GM12874 (cell line): ENCODE measurements at regions not wholly inside any gene's neighbourhood (a gene's known extent, or its start where the extent isn't known, plus 50 kb on each side); places are given as distances from the start of the nearest gene placed in this dataset.

Experiments used
- TF ChIP-seq, protein P1 (sequence below): IDR thresholded peaks from 2 replicates; pipeline ENCODE4 v1.5.1; 2011; ENCODE audit warnings: low read depth, mild to moderate bottlenecking, control low read depth, low read length, moderate library complexity; ENCODE audit not compliant: insufficient read depth

DNA sequence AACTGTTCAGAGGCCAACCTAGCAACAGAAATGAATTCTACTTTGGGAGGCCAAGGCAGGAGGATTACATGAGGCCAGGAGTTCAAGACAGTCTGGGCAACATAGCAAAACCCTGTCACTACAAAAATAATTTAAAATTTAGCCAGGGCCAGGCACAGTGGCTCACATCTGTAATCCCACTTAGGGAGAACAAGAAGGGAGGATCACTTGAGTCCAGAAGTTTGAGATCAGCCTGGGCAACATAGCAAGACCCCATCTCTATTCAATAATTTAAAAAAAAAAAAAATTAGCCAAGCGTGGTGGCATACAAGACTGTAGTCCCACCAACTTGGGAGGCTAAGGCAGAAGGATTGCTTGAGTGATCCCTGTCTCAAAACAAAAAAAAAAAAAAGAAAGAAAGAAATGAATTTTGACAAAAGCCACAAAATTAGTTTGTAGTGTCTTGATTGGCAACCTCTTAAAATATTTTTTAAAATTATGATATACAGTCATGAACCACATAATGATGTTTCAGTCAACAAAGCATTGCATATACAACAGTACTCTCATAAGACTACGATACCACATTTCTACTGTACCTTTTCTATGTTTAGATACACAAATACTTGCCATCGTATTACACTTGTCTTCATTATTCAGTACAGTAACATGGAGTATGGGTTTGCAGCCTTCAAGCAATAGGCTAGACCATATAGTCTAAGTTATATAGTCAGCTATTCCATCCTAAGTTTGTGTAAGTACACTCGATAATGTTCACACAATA, 130.7 kb downstream of the ZFP36L2 start:
- TF ChIP-seq, protein P1, sequence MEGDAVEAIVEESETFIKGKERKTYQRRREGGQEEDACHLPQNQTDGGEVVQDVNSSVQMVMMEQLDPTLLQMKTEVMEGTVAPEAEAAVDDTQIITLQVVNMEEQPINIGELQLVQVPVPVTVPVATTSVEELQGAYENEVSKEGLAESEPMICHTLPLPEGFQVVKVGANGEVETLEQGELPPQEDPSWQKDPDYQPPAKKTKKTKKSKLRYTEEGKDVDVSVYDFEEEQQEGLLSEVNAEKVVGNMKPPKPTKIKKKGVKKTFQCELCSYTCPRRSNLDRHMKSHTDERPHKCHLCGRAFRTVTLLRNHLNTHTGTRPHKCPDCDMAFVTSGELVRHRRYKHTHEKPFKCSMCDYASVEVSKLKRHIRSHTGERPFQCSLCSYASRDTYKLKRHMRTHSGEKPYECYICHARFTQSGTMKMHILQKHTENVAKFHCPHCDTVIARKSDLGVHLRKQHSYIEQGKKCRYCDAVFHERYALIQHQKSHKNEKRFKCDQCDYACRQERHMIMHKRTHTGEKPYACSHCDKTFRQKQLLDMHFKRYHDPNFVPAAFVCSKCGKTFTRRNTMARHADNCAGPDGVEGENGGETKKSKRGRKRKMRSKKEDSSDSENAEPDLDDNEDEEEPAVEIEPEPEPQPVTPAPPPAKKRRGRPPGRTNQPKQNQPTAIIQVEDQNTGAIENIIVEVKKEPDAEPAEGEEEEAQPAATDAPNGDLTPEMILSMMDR: no peak

DNA sequence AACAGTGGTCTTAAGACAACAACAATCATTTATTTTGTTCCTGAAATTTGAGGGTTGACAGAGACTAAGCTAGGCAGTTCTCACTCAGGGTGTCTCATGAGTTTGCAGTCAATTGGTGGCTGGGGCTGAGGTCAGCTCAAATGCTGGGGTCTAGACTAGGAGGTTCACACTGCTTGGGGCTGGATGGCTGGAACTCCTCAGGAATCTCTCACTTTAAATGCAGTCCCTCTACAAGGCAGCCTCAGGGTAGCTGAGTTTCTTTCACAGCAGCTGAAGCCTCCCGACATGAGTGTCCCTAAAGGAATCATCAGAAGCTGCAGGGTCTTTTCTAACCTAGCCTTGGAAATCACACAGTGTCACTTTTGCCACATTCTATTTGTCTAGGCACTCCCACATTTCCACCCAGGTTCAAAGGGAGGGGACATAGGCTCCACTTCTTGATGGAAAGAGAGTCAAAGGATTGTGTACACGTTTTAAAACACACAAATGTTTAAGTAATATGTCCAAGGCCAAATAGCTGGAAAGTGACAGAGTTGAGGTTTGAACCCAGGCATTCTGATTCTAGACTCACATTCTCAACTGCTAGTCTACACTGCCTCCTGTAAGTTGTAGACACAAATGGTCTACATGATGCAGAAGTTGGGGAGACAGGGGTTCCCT, 133.8 kb downstream of the ZFP36L2 start:
- TF ChIP-seq, protein P1: no peak

DNA sequence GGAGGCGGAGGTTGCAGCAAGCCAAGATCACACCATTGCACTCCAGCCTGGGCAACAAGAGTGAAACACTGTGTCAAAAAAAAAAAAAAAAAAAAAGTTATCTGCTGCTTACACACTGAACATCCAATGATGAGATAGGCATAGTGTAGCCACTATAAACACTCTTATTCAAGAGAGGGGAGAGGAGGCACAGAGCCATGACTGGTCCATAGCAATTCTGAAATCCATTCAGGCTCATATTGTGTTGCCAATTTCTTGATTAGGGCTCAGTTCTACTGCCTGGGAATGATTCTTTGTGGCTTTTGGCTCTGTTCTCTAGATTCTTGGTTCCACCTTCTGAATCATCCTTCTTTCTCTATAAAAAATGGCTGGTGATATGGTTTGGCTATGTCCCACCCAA, 136.1 kb downstream of the ZFP36L2 start:
- TF ChIP-seq, protein P1: no peak

DNA sequence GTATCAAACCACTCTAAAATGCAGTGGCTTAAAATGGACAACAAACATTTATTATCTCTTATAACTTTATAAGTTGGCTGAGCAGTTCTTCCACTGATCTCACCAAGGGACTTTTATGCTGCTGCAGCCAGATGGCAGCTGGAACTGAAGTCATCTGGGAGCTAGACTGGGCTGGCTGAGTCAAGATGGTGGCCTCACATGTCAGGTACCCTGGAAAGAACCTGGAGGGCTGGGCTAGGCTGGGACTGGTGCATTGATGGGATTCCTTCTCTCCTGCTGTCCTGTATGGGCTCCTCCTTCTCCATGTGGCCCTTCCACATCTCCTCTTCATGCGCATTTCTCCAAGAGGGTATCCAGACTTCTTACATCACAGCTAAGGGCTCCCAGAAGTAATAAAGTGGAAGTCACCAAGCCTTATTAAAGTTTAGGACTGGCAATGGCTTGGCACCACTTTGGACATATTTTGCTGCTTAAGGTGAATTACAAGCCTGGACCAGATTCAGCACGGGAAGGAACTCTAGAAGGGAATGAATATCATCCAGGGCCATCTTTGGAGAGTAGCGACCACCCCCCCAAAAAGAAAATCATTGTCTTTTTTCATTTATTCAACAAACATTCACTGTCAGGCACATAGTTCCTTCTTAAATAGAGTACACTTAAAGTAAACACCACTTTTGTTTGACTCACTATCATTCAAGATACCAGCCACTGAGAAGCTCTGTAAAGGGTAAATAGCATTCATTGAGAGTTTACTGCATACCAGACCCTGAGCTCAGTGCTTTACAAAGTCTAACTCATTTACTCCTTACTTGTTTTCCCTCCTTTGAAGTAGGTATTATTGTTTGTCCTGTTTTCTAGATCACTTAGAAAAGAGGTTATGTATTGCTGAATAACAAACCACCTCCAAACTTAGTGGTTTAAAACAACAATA, 138.0 kb downstream of the ZFP36L2 start:
- TF ChIP-seq, protein P1: no peak

DNA sequence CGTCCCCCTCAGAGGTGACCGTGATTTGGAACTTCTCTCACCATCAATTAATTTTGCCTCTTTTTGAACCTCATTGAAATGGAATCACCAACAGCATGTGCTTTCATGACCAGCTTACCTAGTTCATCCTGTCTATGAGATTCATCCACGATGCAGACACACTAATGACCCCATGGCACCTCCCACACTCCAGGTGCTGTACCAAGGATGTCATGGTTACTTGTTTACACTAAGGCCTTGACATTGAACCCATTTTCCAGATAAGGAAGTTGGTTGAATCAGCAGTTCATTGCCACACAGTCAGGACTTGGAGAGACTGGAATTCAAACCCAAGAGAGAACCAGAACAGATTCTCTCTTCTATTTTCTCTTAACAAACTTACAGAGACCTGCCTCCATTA, 139.0 kb downstream of the ZFP36L2 start:
- TF ChIP-seq, protein P1: no peak

DNA sequence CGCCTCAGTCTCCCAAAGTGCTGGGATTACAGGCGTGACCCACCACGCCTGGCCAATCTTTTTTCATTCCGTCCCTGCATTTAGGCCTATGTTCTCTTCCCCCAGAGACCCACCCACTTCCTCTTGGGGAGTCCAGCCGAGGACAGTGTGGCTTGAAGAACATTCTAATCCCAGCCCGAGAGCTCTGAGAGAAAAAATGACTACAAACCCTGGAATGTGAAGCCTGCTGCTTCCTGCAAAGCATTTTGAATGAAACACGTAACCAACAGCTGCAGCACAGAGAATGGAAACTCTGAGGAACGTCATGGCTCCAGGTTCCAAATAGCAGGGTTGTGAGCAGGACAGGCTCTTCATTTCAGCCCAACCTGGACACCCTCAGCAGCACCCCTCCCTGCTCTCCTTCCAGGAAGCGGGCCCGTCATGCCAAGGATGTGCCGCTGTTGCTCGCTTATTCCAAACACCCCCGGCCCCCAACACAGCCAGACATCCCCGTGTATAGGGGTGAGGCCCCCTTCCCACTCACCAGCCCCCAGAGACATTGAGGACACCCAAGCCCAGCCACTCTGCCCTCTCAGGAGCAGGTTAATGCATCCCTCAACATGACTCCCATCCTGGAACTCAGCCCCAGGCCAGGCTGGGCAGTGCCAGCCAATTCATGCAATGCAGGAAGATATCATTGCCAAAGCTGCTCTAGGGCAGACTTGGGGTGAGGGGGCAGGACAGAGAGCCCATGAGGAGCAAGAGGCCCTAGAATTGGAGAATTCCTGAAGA, 139.8 kb downstream of the ZFP36L2 start:
- TF ChIP-seq, protein P1: no peak

DNA sequence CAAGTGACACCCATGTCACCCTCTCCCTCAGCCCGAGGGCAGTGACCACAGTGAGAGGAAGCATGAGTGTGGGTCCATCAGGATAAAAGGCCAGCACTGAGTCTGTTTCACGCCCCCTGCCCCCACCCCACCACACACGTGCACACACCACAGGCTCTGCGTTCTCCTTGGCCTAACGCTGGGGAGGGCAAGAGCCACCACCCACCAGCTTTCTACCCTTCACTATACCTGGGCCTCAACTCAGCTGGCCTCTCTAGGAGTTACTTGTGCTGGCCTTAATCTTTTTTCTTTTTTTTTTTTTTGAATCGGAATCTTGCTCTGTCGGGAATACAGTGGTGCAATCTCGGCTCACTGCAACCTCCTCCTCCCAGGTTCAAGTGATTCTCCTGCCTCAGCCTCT, 140.5 kb downstream of the ZFP36L2 start:
- TF ChIP-seq, protein P1: no peak
